GM18907 (cell line): ENCODE measurements at regions not wholly inside any gene's neighbourhood (a gene's known extent, or its start where the extent isn't known, plus 50 kb on each side); places are given as distances from the start of the nearest gene placed in this dataset.
A peak's percentile ranks its signal among the peaks of the same experiment; 100 is the strongest.
"Not testable (repeated sequence)": the region's sequence is repeated elsewhere in the genome, so short reads cannot be mapped to it uniquely, and the experiment has no call there.

Experiments
- ATAC-seq: cut with Tn5 transposase; IDR thresholded peaks from one replicate; pipeline ENCODE4 v1.9.1; 2021; ENCODE audit warnings: mild to moderate bottlenecking, moderate library complexity; ENCODE audit not compliant: unreplicated experiment

DNA sequence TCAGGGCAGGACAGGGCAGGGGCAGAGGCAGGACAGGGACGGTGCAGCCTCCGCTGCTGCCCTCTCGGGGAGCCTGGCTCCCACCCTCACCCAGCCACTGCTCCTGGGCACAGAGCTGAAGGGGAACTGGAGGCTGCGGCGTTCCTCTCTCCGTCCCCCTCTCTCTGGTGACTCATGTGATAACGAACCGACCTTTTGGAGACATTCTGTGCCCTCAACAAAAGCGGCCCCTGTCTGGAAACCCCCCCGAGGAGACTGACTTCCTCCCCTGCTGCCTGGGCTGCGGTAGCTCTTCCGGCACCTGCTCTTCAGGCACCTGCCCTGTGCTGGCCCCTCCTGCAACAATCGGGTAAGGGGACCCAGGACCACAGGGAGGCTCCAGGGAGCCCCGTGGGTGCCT lies 5419.6 kb upstream of the TPTE start:
- peak; percentile 59 for ATAC-seq

DNA sequence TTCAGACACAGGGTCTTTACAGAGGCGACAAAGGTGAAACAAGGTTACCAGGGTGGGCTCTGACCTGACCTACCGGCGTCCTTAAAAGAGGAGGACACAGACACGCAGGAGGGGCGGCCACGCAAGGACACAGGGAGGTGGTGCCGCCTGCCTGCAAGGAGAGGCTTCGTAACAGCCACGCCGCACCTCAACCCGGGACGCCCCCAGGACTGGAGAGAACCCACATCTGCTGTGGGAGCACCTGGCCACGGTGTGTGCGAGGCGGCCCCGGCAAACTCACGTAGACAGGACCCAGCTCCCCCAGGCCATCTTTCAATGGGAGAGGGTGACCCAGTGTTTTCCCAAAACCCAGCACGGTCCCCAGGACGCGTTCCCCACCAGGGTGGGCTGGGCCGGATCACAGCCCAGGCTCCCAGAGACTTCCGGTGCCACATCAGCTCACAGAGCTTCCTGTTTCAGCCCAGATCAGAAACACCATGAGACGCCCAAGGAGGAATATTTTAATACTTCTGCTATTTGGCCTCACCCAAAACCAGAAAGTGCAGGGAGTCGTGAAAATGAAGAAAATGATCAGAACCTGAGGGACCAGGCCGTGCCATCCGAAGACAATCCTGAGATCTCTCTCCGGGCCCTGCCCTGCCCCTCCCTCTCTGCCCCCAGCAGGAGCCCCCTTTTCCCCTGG lies 5417.4 kb upstream of the TPTE start:
- ATAC-seq = not testable (repeated sequence)

DNA sequence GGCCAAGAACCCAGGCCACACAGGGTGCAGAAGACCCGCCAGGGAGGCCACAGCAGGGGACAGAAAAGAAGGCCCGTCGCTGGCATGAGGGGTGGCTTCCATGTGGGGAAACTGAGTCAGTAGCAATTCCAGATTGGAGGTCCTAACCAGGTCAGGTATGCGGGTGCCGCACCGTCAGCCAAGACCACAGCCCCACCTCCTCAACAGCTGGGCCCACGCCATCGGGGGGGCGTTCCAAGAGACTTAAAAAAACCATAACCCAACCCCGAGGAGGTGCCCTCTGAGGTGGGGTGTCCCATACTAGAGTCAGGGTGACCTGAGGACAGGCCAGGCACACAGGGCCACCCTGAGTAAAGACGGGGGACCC lies 5416.8 kb upstream of the TPTE start:
- ATAC-seq = not testable (repeated sequence)

DNA sequence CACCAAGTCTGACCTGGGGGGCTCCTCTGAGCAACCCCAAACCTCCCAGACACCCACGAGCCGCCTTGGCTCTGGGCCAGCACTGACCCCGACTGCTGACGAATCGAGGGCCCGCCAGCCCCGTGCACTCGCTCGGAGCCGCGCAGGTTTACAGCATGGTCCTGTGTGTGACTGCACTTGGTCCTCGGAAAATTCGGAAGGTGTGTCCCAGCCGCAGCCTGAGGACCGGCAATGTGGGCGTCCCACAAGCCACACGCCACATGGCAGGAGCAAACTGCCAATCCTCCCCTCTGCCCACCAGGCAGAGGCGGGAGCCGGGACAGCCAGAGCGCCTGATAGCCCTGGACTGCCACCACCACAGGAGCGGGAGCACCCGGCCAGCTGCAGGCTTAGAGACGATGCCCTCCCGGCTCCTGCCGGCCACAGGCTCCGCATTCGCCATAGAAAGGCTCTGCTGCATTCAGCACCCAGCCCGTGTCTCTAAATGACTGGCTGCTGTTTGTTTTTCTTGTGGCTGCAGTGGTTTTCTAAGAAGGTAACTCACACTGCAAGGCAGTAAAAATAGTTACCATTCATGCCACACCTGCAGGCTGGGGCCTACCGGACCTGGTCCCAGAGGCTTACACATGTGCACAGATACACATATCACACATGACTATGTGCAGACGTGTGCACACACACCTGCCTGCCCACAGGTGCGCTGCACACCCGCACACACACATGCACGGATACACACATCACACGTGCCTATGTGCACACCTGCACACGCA lies 5415.3 kb upstream of the TPTE start:
- peak; percentile 56 for ATAC-seq

DNA sequence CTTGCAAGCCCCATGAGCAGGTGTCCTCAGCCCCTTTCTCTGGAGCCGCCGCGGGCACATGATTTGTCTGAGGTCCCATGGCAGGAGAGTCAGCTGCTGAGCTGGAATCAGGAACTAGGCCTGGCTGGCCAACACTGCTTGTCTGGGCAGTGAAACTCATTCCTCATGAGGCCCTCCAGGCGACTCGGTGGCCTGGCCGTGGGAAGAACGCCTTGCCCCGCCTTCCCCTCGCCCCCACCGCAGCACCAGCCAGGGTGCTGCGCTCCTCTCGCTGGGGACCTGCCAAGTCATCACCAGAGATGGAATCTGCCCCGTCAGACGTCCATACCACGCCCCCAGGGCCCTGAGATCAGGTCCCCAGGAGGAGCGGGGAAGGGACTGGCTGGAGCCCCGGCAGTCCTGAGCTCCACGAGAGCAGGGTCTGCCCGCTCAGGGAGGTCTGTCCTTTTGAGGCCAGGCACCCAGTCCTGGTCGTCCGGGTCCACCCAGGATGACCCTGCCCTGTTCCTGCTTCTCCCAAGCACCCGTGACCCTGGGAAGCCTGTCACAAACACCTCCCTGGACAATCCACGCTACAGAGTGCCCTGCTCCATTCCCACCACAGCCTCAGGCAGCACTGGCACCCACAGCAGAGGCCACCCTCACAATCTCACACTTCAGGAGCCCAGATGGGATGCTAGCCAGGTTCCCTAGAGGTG lies 5414.5 kb upstream of the TPTE start:
- peak; percentile 37 for ATAC-seq

DNA sequence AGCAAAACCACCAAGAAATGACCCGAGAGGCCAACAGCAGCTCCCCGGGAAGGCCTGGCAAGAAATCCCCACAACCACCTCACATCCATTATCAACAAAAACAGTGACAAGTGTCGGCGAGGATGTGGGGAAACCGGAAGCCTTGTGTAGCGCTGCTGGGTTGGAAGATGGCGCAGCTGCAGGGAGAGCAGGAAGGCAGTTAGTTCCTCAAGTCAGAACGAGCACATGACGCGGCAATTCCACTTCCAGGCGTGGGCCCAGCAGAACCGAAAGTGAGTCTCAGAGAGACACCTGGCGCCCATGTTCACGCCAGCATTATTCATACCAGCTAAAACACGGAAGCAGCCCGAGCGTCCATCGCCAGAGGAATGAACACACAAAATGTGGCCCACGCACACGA lies 5413.7 kb upstream of the TPTE start:
- not testable (repeated sequence) for ATAC-seq

DNA sequence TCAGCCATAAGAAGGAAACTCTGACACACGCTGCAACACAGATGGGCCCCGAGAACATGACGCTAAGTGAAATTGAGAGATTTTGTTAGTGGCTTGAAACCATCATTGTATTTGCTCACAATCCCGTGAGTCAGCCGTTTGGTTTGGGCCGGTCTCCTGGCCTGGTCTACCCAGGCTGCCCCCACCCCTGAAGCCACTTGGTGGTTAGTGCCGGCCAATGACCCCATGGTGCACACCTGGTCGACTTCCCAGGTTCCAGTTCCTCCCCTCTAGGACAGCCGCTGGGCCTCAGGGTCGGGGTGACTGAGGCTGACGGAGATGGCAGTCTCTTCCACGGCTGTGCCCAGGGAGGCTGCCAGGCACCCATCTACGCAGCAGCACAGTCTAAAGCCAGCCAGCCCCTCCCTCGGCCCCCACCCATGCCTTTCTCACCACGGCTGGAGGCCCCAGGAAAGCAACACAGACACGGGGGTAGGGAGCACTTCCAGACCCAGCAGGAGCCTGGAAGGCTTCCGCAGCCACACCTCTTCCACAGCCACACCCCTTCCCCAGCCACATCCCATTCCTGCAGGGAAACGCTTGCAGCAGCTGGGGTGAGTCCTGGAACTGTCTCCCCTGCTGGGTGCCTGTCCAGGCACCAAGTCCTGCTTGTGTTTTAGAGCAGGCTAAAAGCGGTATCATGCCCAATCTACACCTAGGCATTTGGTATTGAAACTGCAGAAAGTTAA lies 5413.2 kb upstream of the TPTE start:
- ATAC-seq = not testable (repeated sequence)

DNA sequence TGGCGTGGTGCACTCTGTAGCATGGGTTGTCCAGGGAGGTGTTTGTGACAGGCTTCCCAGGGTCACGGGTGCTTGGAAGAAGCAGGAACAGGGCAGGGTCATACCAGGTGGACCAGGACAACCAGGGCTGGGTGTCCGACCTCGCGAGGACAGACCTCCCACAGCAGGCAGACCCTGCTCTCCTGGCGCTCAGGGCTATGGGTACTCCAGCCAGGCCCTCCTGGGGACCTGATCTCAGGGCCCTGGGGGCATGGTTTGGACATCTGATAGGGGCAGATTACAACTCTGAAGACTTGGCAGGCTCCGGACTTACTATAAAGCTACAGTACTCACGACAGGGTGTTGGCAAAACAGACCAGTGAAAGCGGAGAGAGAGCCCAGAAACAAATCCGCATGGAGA lies 5410.2 kb upstream of the TPTE start:
- ATAC-seq = not testable (repeated sequence)

DNA sequence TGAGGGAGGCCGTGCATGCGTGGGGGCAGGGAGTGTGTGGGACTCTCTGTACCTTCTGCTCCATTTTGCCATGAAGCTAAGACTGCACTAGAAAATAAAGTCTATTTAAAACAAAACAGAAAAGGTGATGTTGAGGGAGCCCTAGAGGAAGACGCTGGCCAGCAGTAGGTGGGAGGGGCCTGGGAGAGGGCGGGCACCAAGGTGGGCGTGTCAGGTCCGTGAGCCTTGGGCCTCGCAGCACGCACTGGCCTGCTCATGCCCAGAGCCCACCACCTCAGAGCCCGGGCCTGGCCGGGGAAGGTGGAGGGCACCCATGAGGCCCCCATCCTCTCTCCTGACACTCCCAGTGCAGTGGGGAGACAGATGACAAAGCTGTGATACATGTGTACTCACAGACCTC lies 5408.3 kb upstream of the TPTE start:
- ATAC-seq = not testable (repeated sequence)

DNA sequence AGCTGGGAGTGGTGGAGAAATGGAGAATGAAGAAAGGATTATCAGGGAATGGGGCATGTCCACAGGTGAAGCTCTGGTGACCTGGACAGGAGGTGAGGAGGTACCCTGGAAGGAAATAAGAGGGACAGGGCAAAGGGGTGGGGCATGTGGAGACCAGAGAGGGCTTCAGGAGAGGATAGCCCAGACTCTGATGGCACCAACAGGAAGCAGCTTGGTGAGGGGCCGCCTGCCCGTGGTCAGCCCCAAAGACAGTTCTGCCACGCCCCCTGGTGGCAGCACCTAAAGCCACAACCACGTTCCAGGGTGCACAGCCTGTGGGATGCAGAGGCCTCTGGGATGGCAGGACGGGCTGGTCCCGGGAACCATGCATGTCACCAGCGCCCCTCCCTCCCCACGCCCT lies 5406.9 kb upstream of the TPTE start:
- not testable (repeated sequence) for ATAC-seq

DNA sequence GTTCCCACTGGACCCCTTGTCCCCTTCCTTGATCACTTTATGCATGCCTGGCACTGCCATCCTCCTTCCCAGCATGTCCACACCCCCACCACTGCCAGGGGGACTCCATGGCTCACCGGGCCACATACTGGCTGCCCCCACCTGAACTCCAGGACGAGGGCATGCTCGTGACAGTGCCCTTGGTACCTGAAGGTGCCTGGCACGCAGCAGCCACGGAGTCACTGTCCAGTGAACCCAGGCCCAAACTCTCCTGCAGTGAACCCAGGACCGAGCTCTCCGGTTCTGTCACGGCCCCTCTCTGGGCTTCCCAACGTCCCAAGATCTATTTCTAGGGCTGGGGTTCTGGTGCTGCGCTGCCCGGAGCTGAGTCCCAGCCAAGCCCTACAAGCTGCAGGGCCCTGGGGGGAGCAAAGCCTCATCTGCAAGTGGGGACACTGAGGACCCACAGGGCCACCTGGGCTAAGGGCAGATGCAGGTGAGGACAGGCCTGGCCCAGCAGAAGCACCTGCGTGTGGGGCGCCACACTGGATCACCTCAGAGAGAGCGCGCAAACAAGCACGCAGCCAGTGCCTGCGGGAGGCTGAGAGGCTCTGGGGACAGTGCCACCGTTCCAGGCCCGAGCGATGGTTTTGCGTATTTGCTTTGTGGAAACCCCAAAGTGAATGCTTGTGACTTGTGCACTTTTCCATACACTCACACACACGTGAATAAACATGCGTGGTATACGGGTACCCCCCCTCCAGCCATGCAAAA lies 5406.3 kb upstream of the TPTE start:
- ATAC-seq = not testable (repeated sequence)

DNA sequence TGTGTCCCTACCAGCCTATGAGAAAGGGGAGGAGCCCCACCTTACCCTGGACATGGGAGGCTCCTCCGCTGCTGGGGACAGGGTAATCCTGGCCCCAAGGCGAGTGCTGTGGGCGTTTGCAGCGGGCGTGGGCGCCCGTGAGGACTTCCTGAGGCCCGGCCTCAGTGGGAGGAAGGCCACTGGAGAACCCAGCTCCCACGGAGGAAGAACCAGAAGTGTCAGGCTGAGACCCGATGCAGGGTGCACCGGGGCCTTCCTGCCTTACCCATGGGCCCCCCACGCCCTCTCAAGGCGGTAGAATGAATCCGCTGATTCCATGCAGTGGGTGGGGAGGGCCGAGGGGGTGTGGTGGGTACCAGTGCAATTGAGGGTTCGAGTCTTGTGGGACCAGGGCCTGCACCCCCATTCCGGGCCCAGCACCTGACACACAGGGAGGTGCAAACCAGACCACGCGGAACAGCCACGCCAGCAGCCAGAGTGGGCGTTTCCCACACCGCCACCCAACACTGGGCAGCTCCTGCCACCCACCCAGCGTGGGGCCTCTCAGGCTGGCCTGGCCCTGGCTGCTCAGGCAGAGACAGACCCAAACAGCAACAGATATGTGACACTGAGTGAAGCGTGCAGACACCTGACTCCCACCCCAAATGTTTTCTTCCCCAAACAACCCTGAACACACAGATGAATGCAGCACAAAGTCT lies 5405.6 kb upstream of the TPTE start:
- peak; percentile 7 for ATAC-seq

DNA sequence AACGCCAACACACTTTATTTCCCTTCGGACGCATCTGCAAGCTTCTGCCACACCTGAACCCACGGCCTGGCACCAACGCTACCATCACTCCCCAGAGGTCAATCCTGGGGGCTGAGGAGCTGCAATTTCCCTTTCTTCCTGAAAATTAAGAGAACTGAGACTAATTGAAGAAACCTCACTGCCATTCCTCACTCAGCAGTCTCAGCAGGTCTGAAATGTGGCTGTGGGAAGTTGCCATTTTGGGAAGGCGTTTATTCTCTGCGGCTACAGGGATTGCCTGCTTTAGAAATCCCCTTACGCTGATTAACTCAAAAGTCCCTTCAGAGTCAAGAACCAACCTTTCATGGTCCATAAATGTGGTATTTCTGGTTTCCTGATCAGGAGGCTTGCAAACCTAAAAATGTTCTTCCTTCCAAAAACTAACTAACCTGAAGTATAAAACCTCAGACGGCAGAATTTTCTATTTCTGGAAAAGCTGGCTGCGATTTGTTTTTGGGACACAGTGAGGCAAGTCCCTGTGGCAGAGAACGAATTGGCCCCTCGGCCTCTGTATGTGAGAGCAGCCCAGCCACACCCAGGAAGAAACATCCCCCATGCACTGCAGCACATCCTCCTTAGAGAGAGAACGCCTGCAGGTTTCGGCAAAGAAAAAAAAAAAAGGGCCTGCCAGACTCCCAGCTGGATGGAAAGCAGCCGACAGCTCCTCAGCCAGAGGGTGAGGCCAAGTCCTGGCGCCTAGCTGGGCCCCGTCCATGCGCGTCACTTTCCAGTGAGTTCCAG lies 5404.8 kb upstream of the TPTE start:
- peak; percentile 34 for ATAC-seq

DNA sequence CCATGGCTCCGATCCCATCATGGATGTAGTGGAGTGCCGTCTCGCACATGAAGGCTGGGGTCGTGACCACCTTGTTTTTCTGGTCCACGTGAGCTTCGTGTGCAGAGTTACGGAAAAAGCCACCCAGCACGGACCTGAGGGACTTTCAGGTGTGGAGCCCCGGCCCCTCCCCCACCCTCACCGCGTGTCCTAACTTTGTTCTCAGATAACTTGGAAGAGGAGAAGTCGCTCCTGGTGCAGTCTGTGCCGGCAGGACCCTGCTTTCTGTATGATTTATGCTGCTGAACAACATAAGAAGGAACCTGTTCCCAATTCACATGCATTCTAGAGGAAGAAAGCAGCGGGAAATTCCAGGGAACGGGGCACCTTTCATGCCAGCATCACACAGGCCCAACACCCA lies 5404.2 kb upstream of the TPTE start:
- ATAC-seq = not testable (repeated sequence)

DNA sequence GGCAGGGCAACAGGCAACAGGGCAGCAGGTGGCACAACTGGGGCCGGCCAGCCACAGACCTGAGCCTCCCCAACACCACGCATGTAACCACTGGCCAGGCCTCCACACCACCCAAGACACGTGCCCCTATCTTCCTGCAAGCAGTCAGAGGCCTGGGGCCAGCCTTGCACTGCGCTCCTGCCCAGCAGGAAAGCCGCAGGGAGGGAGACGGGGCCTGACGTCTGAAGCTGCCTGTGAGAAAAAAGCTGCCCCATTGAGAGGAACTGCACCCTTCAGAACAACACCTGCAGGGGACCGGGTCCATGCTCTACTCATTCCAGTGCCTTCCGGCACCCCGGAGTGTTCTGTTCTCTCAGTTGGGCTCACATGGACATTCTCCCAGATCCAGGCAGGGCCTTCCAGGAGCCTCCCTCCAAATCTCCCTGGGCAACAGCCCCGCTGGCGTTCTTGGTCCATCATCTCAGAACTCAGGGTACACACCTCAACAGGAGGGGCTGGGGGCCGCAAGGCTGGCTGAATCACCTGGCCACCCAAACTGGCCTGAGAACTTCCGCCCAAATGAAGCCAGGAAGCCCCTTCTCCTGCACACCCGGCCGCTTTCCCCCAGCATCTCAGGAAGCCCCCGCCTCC lies 5403.6 kb upstream of the TPTE start:
- not testable (repeated sequence) for ATAC-seq

DNA sequence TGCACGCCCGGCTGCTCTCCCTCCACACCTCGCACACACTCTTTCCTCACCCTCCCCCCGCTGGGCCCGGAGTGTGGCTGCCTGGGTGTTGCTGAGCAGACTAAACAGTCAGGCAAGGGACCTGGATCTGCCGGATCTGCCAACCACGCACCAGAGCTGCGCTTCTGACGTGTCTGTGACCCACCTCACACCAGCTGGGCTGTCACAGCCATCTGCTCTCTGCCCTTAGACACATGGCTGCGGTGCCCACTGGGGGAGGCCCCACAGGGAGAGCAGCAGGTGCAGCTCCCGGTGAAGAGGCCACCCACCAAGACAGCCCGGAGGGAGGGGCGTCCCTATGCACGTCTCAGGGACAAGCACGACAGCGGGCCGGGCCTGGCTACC lies 5403.1 kb upstream of the TPTE start:
- ATAC-seq = not testable (repeated sequence)

DNA sequence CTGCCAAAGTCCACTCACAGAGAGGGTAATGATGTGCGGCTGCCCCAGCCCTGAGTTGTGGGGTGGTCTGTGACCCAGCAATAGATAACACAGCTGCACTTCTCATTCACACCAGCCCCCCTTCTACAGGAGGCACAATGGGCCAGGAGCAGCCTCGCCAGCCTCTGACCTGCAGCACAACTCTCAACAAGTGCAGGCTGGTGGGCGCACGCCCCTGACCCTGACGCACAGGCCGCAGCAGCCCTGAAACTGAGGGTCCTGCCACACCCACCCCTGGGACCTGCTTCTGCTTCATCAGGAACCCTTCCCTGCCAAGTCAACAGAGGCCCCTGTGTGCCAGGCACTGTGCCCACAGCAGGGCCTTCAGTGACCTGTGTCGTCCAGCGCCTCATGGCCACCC lies 5402.2 kb upstream of the TPTE start:
- ATAC-seq = not testable (repeated sequence)

DNA sequence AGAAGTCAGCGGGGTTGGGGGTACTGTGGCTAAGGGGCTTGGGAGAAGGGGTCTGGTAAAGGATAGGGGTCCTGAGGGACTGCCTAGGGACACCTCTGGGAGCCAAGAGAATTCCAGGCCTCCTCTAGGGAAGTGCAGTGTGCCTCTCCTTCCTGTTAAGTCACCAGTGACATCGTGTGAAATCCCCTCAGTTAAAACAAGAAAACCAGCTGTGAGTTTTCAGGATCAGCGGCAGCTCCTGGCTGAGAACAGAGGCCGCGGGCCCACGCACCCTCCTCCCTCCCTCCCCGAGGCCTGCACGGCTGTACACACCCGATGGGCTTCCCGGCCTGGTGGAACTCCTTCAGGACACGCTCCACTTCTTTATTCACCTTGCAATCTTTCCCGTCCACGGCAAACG lies 5400.0 kb upstream of the TPTE start:
- not testable (repeated sequence) for ATAC-seq

DNA sequence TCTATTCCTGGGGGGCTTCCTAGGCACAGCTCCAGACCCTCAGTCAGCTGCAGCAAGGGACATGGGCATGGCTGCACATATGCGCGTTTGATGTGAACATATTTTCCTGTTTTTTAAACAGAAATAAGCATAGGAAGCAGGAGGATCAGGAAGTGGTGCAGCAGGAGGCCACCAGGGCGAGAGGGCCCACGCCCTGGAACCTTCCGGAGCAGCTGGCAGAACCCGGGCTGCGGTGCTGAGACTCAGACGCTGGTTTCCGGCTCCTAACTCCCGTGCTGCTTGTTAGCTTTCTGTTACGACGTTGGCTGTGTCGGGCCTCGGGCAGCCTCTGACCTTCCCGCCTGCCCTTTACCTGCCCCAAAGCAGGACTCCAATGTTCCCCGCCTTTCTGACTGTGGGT lies 5399.5 kb upstream of the TPTE start:
- not testable (repeated sequence) for ATAC-seq
